ENCODE measurements at regions not wholly inside any gene's neighbourhood (a gene's known extent, or its start where the extent isn't known, plus 50 kb on each side); places are given as distances from the start of the nearest gene placed in this dataset.

DNA sequence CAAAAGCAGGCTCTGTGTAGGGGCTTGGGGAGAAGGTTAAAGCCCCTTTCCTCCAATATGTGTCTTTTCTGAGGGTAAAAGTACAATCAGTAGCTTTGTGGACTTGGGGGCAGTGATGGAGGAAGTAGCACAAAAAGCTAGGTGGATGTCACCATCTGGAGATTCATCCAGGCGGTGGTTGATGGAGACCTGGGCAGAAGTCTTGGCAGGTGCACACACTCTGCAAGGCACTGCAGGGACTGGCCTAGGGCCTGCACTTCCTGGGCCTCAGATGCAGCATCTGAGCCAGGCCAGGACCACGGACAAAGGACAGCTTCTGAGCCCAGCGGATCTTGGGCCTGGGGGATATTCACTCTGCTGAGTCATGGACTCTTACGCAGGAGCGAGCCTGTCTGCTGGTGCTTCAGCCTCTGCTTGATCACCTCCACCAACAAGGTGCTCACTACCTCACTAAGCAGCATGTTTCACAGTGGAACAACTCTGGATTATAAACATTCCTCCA is 391.1 kb downstream of the TNS1 start:
- TF ChIP-seq POLR2AphosphoS5 (IDR thresholded peaks at IDR 0.05; ENCODE audit: borderline replicate concordance, low read depth, low read length) (no peak), EZH2 (IDR thresholded peaks at IDR 0.05) (no peak), FOXP2 (optimal IDR thresholded peaks at IDR 0.05; ENCODE audit: control extremely low read depth, extremely low read length, insufficient read depth) (no peak)

All from SK-N-MC (cell line).